ENCODE measurements at regions not wholly inside any gene's neighbourhood (a gene's known extent, or its start where the extent isn't known, plus 50 kb on each side); places are given as distances from the start of the nearest gene placed in this dataset.

GRCh38 chr6:153670403-153671026, 368.5 kb upstream of the OPRM1 start:
- Histone ChIP-seq H3K23me2 (ENCODE audit: low read depth, low read length) (no peaks in the 10 kb centered on the region), H4K8ac (ENCODE audit: extremely low read depth, insufficient read depth, low read length) (no peak overlapping the region), H3K9ac (replicated peaks in 1 of 4; ENCODE audit: extremely low read depth in 1 of 4, low read depth in 3 of 4, low read length in 3 of 4) (no peak overlapping the region), H3K18ac (ENCODE audit: extremely low read depth, low read length) (no peak overlapping the region), H3K14ac (ENCODE audit: insufficient read length) (no peak overlapping the region), H3K36me3 (ENCODE audit: control insufficient read depth in 2 of 4, insufficient read depth in 4 of 4, low read length in 3 of 4) (no peaks in the 10 kb centered on the region), H2BK15ac (ENCODE audit: low read length) (no peak overlapping the region), H2AFZ (ENCODE audit: low read length) (no peak overlapping the region), H3K9me3 (ENCODE audit: insufficient read depth in 2 of 2, low read depth in 1 of 2, low read length in 1 of 2) (no peaks in the 10 kb centered on the region), H3K79me1 (ENCODE audit: low read depth, low read length) (no peaks in the 10 kb centered on the region), H3K56ac (replicated peaks; ENCODE audit: insufficient read length, low read depth, low read length) (no peak overlapping the region), H3K27ac (ENCODE audit: low read depth, low read length) (no peak overlapping the region), H4K5ac (ENCODE audit: insufficient read length, low read depth, low read length) (no peak overlapping the region), H3K23ac (ENCODE audit: insufficient read length) (no peak overlapping the region), H3K79me2 (ENCODE audit: control insufficient read depth in 1 of 2, insufficient read depth in 2 of 2, low read length in 2 of 2) (no peaks in the 10 kb centered on the region), H3K4me2 (ENCODE audit: insufficient read depth in 1 of 2, low read depth in 2 of 2, low read length in 2 of 2) (no peak overlapping the region), H2BK20ac (ENCODE audit: low read length) (no peak overlapping the region), H2BK5ac (ENCODE audit: low read depth, low read length) (no peak overlapping the region), H3K4ac (replicated peaks; ENCODE audit: insufficient read length, low read depth, low read length) (no peak overlapping the region), H3K27me3 (replicated peaks in 1 of 4; ENCODE audit: control insufficient read depth in 3 of 4, extremely low read depth in 1 of 4, insufficient read depth in 3 of 4, low read length in 3 of 4) (no peaks in the 10 kb centered on the region), H4K20me1 (replicated peaks in 1 of 2; ENCODE audit: control insufficient read depth in 1 of 2, insufficient read depth in 2 of 2, low read length in 2 of 2) (no peaks in the 10 kb centered on the region), H2BK12ac (ENCODE audit: low read depth, low read length) (no peak overlapping the region), H3K4me3 (ENCODE audit: extremely low read depth in 1 of 4, insufficient read depth in 2 of 4, low read depth in 3 of 4, low read length in 4 of 4) (no peak overlapping the region), H4K91ac (replicated peaks; ENCODE audit: insufficient read length, low read length) (no peak overlapping the region), H2AK5ac (ENCODE audit: low read depth, low read length) (no peak overlapping the region), H2BK120ac (replicated peaks; ENCODE audit: low read depth, low read length) (no peak overlapping the region), H3K4me1 (replicated peaks in 1 of 4; ENCODE audit: control insufficient read depth in 3 of 4, insufficient read depth in 4 of 4, low read length in 3 of 4) (no peaks in the 10 kb centered on the region)
- 86% methylated on average over 4 of the region's 4 CpGs; no CpG with 5 or more reads in 1 of the 2 experiments for WGBS, 2 experiments (ENCODE audit: extremely low coverage in 1 of 2, insufficient coverage in 1 of 2, insufficient read length in 1 of 2, insufficient replicate concordance in 2 of 2, low coverage in 1 of 2, low lambda C conversion rate in 2 of 2, missing lambda C conversion rate in 1 of 2)
- CTCF ChIA-PET (ENCODE audit: partially characterized antibody) = no interaction called here
- DNase-seq (ENCODE audit: low read depth in 1 of 2, low spot score in 2 of 2) (no peak), FAIRE-seq (no peak)
- TF ChIP-seq TAF1 (IDR thresholded peaks at IDR 0.05; ENCODE audit: low read depth, low read length) = no peak
- TF ChIP-seq RBBP5 (IDR thresholded peaks at IDR 0.05; ENCODE audit: borderline replicate concordance, low read depth, low read length) = no peak
- no peak for TF ChIP-seq RFX5 (IDR thresholded peaks at IDR 0.05; ENCODE audit: borderline replicate concordance, low read depth, low read length)
- no peak for TF ChIP-seq EGR1 (IDR thresholded peaks at IDR 0.05; ENCODE audit: borderline replicate concordance, low read depth, low read length)
- no peak for TF ChIP-seq FOSL1 (IDR thresholded peaks at IDR 0.05; ENCODE audit: insufficient read depth, low read depth, low read length)
- no peak for TF ChIP-seq KDM4A (IDR thresholded peaks at IDR 0.05; ENCODE audit: low read depth, low read length, severe bottlenecking)
- TF ChIP-seq TBP (IDR thresholded peaks at IDR 0.05; ENCODE audit: low read depth, low read length) = no peak
- no peak for TF ChIP-seq ZNF274 (IDR thresholded peaks at IDR 0.05; ENCODE audit: borderline replicate concordance, extremely low read depth, low read length)
- POLR2A ChIA-PET (ENCODE audit: partially characterized antibody) = no interaction called here
